ENCODE measurements at regions not wholly inside any gene's neighbourhood (a gene's known extent, or its start where the extent isn't known, plus 50 kb on each side); places are given as distances from the start of the nearest gene placed in this dataset.

DNA sequence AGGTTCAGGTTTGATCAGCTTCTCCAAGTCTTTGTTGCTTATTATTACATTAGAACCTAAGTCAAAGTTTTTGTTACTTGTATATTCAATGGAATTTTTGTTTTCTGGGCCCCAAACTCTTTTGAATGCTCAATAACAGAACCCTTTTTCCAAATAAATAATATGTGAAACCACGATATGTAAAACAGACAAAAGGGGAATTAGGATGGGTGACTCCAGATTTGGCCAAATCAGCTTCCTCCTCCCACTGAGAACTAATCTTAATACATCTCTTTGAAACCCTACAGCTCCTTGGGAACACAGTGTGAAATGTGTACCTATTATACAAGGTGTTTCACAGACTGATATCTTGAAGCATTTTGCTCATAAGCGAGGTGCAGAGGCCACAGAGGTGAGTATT, 67.0 kb upstream of the TNFSF18 start:
- no peak for DNase-seq (ENCODE audit: extremely low read depth, low read depth)
- TF ChIP-seq, protein P1, sequence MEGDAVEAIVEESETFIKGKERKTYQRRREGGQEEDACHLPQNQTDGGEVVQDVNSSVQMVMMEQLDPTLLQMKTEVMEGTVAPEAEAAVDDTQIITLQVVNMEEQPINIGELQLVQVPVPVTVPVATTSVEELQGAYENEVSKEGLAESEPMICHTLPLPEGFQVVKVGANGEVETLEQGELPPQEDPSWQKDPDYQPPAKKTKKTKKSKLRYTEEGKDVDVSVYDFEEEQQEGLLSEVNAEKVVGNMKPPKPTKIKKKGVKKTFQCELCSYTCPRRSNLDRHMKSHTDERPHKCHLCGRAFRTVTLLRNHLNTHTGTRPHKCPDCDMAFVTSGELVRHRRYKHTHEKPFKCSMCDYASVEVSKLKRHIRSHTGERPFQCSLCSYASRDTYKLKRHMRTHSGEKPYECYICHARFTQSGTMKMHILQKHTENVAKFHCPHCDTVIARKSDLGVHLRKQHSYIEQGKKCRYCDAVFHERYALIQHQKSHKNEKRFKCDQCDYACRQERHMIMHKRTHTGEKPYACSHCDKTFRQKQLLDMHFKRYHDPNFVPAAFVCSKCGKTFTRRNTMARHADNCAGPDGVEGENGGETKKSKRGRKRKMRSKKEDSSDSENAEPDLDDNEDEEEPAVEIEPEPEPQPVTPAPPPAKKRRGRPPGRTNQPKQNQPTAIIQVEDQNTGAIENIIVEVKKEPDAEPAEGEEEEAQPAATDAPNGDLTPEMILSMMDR (IDR thresholded peaks at IDR 0.05; ENCODE audit: low read depth, low read length), result no peak

DNA sequence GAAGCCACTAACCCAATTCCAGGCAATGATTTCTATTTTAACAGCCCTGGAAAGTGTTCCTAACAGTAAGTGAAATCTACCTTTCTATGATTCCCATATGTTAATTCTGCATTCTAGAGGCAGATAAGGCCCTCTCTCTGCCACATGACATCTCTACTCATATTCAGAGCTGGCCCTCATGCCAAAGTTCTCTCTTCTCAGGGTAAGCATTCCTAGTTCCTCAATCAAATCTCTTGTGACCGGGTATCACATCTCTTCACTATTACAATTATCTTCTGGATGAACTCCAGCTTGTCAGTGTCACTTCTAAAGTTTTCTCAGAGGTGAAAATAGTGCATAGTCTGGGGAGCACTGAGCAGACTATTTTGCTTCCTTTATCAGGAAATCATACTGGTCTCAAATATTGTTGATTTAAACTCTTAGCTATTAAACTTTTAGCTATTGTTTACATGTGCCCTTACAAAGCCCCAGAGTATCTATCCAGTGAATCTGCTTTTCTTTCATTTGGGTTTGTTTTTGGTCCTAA, 66.4 kb upstream of the TNFSF18 start:
- no peak for DNase-seq (ENCODE audit: extremely low read depth, low read depth)
- TF ChIP-seq, protein P1 (IDR thresholded peaks at IDR 0.05; ENCODE audit: low read depth, low read length), result no peak

DNA sequence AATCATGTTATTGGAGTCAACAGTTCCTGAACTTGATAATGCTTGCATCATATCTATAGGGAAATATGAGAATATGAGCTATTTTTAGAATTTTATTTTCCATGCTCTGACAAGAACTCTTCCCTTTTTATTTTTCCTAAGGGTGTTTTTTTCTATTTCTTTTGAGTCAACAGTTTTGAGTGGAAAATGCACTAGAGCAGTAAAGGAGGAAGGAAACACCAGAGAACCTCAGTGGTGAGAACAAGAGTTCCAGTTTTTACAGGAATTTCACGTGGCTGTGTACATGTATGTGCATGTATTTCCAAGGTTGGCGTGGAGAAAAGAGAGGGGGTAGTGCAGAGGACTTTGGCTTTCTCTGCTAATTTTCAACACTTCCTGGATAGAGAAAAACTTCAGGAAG, 63.6 kb upstream of the TNFSF18 start:
- no peak for DNase-seq (ENCODE audit: extremely low read depth, low read depth)
- TF ChIP-seq, protein P1 (IDR thresholded peaks at IDR 0.05; ENCODE audit: low read depth, low read length), result no peak

DNA sequence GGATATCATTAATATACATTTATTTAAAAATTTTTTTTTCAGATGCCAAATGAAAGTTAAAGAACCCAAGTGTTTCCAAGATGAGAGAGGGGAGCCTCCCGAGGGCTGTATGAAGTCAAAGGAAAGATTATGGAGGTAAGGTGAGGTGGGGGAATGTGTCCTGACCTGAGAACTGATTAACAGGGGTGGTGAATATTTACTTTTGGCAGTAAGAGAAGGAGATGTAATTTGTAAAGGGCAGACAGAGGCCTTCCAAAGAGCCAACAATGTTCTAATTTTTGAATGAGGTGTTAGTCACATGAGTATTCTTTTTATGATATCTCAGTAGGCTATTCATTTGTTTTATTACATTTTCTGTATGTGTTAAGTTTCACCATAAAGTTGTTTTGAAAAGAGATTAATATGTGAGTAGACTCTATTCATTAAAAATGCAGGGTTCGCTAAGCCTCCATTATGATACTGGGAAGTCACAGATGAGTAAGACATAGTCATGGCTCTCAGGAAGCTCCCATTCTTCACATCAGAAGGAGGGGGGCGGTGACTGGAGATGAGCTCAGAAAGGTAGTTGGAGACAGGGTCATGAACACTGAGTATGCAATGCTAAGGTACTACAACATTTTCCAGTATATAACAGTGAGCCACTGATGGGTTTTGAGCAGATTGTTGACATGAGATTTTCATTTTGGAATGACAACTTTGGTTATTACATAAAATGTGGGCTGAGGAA, 62.4 kb upstream of the TNFSF18 start:
- TF ChIP-seq, protein P1 (IDR thresholded peaks at IDR 0.05; ENCODE audit: low read depth, low read length), result no peak
- DNase-seq (ENCODE audit: extremely low read depth, low read depth), result no peak

DNA sequence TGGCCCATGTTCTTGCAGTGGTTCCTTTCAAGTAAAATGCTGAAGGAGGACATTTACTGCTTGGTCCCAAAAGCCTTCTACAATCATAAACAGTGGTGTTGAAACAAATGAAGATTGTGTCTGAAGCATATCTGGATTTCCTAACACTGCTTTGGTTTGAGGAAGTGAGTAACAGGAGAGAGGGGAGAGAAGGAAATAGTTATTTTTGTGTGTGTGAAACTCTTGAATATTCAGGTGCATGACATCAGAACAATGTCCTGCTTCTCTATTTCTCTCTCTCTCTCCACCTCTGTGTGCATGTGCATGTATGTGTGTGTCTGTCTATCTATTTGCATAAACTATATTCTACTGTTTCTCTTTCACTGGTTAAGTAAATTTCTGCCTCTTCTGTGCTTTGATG, 61.4 kb upstream of the TNFSF18 start:
- DNase-seq (ENCODE audit: extremely low read depth, low read depth), result no peak
- TF ChIP-seq, protein P1 (IDR thresholded peaks at IDR 0.05; ENCODE audit: low read depth, low read length), result no peak

DNA sequence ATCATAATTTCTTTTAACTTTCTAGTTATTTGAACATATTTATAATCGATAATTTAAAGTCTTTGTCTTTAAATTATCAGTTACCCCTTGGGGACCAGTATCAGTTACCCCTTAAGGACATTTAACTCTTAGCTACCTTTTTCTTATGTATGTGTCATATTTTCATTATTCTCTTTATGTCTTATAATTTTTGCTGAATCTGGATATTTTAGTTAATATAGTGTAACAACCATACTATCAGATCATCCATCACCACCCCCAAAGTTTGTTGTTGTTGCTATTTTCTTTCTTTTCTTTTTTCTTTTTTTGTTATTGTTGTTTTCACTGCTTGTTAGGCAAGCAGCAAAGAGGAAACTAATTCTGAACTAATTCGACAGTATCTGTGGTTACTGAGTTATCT, 57.0 kb upstream of the TNFSF18 start:
- no peak for DNase-seq (ENCODE audit: extremely low read depth, low read depth)
- TF ChIP-seq, protein P1 (IDR thresholded peaks at IDR 0.05; ENCODE audit: low read depth, low read length), result no peak

DNA sequence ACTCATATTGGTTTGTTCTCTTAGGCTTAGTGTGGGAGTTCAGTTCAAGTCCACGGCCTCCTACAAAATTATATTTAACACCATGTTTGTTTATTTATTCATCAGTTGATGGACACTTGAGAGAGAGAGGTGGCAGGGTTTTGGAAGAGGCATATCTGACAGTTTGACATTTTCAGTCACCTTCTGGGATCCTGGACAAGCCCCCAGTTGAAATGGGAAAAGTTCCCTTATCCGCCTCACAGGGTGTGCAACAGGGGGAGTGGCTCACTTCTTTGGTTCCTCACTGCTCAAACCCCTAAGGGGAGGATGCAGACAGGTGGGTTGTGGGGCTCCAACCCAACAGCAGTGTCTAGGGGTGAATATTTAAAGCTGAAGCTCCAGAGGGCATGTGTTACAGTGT, 52.3 kb upstream of the TNFSF18 start:
- no peak for DNase-seq (ENCODE audit: extremely low read depth, low read depth)

More for the DNA sequence above, 52.3 kb upstream of the TNFSF18 start:
- TF ChIP-seq, protein P1 (IDR thresholded peaks at IDR 0.05; ENCODE audit: low read depth, low read length), result no peak

Data from AG09319 (cell line).